HG02938 (cell line): ENCODE measurements at regions not wholly inside any gene's neighbourhood (a gene's known extent, or its start where the extent isn't known, plus 50 kb on each side); places are given as distances from the start of the nearest gene placed in this dataset.

Source experiments
- ATAC-seq: cut with Tn5 transposase; IDR thresholded peaks from one replicate; pipeline ENCODE4 v1.9.1; 2021; ENCODE audit warnings: mild to moderate bottlenecking, moderate library complexity; ENCODE audit not compliant: unreplicated experiment

- ATAC-seq = no peak
Observed at GRCh38 chr14:22081337-22081736, 407.7 kb upstream of the OR4E1 start.

DNA sequence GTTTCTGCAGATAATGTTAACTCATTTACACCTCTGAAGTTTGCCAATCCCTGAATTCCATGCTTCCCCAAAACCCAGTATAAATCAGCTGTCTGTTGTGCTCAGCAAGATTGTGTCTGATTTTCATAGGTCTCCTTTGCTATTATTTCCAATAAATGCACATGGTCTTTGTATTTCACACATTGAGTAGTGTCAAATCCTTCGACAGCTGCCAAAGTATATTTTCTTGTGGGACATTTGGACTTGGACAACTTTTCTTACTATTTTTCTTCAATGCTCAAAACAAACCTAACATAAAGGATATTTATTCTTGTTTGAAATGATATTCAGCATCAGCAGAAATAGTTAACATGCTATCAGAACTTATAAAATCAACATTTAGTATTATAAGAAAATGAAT, 406.1 kb upstream of the OR4E1 start:
- ATAC-seq = no peak

- no peak for ATAC-seq
Observed at GRCh38 chr14:22073801-22074200, 400.2 kb upstream of the OR4E1 start.

GRCh38 chr14:22071006-22071405, 397.4 kb upstream of the OR4E1 start:
- peak; percentile 84 for ATAC-seq

GRCh38 chr14:22070119-22070982, 396.7 kb upstream of the OR4E1 start:
- peak; percentile 49 for ATAC-seq

DNA sequence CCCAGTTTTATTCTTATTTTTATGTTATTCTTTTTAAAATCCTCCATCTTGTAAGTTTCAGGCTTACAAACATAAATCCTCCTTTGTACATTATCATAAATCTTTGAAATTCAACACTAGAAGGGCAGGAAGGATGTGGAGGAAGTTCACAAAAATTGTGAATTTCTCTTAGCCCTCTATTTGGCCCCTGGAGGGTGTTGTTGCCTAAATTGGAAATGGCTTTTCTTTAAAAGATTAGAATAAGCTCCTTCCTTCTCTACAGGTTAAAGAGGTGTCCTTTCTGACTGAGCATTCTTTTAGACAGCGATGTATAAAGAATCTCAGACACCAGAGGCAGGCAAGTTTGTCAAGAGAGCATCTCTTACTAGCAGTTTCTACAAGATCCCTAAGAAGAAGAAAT, 391.7 kb upstream of the OR4E1 start:
- ATAC-seq = no peak

GRCh38 chr14:22059201-22059600, 385.6 kb upstream of the OR4E1 start:
- no peak for ATAC-seq

DNA sequence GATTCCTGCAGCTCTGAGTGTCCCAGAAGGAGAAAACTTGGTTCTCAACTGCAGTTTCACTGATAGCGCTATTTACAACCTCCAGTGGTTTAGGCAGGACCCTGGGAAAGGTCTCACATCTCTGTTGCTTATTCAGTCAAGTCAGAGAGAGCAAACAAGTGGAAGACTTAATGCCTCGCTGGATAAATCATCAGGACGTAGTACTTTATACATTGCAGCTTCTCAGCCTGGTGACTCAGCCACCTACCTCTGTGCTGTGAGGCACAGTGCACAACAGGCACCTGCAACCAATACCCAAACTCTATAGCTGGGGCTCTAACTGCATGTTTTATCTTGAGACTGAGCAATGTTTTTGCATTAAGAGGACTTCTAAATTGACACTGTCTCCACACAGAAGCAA, 379.2 kb upstream of the OR4E1 start:
- ATAC-seq = no peak

DNA sequence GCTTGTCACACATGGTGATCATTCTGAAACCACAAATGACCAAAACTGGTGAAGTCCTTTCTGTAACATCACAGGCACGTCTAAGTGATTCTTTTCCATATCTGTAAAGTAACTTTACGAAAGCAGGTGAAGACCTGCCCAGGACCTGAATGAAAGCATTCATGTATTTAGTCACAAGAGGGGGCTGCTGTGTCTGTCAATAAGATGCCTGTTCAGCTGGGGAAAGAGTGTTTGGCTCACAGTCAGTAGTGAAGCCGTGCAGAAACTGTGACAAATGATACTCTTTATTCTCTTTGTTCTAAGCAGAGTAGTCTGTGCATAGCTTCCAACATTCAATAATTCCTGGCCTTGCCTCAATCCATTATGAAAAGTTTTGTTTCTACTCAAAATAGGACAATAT, 373.5 kb upstream of the OR4E1 start:
- ATAC-seq = peak; percentile 61

GRCh38 chr14:22046063-22046462, 372.4 kb upstream of the OR4E1 start:
- no peak for ATAC-seq

DNA sequence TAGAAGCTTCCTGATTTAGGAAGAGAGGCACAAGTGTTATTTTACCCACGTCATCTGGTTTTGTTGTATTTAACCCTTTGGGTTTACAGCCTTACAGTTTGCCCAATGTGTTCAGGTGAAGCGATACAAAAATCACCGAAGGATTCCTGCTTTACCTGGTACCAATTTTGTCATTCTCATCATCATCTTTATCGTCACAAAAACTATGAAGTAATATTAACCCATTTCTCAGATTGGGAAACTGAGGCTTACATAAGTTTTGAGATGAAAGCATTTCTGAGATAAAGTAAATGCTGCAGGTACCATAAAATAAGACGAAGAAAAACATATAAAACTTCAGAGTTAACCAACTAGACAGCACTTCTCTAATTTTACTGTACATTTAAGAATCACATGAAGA, 370.6 kb upstream of the OR4E1 start:
- no peak for ATAC-seq

GRCh38 chr14:22040781-22041125, 367.1 kb upstream of the OR4E1 start:
- no peak for ATAC-seq

DNA sequence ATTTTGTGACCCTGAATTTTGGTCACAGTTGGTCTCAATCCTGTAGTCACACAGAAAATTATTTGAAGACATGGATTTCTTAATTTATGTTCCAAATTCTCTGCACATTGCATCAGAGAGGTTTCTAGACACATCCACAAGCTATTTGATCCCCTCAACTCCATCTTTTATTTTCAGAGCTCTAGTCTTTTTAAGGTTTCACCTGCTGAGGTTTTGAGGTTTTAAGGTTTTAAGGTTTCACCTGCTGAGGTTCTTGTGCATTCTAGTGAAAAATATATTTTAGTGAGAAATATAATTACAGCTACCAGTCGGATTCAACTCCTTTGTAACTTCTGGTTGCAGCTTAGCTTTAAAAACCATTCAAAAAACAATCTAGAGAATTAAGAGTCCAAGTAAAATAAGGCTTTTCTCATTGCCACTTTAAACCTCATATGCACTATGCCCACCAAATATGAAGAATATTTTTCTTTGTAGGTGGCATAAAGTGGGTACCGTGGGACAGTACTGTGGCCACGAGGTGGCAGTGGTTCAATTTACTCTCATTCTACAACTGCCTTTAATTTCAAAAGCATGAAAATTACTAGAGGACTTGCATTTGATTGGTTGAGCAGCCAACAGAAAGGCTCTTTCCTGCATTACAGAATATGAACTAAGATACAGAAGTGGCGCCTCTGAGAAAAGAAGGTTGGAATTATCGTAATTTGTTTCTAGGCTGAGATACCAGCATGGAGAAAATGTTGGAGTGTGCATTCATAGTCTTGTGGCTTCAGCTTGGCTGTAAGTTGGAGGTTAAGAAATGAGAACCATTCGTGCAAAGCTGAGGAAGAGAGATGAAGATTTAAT, 366.5 kb upstream of the OR4E1 start:
- no peak for ATAC-seq

- no peak for ATAC-seq
Observed at GRCh38 chr14:22036541-22037239, 363.1 kb upstream of the OR4E1 start.

DNA sequence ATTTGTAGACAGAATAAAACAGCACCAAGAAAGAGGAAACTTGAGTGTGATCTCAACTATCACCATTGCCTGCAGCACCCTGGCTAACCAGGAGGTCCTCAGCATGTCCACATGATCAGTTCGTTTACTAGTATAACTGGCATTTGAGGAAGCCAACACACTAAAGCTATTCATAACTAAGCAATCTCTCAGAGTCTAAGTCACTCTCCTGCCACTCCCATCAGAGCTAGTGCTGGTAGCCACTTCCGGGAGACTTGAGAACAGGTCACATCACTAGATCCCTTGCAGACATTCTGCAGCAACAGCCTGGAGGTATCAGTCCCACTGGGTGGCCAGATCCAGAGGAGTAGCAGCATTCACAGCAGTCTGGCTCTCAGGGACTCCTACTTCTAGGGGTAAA, 352.9 kb upstream of the OR4E1 start:
- ATAC-seq = no peak

GRCh38 chr14:22025879-22026278, 352.3 kb upstream of the OR4E1 start:
- ATAC-seq = no peak

DNA sequence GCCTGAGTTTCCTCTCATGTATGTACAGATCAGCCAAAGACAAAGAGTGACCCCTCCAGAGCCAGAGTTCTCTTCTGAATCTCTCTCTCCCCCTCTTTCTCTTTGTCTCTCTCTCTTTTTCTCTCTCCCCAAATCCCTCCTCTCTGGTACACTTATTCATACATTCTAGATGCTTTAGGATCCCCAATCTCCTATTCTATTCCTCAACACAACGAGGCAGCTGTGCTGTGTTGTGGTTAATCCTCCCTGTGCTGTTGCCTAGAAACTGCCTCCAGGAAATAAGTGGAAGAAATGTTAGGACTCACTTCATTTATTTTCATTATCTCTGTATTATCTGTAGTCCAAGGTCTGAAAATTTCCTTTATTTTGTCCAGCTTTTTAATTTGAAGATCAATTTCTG, 350.5 kb upstream of the OR4E1 start:
- ATAC-seq = no peak

GRCh38 chr14:22018890-22019289, 345.3 kb upstream of the OR4E1 start:
- ATAC-seq = no peak

DNA sequence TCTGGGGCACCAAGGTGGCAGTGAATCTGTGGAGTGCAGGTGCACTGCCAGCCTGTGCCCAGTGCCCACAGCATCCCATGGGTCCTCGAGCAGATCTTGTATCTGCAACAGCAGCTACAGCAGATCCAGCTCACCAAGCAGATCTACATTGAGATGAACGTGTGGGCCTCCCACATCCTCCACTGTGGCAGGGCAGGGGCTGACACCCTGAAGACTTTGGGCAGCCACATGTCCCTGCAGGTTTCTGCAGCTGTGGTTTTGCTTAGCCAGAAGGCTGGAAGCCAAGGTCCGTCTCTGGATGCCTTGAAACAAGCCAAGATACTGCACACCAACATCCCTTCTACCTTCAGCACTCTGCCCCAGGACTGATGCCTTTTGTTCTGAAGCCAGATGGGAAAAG, 338.8 kb upstream of the OR4E1 start:
- no peak for ATAC-seq

DNA sequence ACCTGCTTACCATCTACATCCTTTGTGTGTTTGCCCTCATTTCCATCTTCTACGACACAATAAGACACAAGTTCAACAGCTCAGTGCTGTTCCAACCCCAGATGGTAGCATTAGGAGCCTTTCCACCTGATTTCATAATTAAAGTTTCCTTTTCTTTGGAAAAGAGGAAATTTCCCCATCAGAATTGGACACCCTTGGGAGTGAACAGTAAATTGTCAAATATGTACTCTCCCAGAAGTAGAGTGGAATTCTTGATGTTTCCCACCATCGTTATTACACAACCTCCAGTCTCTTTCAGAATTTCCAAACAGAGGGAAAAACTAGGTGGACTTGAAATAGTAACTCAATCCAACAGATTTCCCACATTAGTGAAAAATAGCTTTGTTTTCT, 337.6 kb upstream of the OR4E1 start:
- no peak for ATAC-seq

DNA sequence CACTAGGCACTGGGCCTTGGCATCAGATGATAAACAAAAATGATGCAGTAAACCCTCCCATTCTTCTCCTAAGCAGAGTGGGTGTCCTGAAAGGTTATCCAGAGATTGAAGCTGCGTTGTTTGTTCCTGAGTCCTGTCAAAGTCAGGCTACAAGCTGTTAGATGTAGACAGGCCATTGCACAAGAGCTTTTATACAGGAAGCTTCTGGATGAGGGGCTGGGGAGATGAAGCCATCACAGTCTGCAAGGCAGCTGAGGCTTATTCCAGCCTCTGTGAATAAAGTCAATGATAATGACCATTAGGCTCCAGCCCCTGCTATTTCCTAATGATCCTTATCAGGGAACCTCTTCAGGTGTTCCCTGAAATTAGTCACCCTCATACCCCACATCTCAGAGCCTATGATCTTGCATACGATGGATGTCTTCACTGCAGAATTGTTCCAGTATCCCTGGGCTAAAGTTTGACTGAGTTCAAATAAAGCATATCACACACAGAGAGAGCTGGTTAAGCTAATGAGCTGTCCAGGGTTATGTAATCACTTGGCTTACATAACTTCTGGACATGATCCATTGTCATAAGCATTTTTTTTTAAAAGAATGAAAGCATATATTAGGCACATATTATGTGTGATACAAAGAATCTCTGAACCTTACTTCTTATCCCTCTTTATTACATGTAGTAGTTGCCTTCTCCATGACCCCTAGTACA, 337.1 kb upstream of the OR4E1 start:
- ATAC-seq = no peak
